OCI-LY7 (cell line): ENCODE measurements at regions not wholly inside any gene's neighbourhood (a gene's known extent, or its start where the extent isn't known, plus 50 kb on each side); places are given as distances from the start of the nearest gene placed in this dataset.

Experiments used
- BruUV-seq: library from RNA; stranded (reverse); fragments of 400-500 nt; replicated peaks from 2 replicates; lab custom pipeline; 2021; lab: Mats Ljungman, UMichigan
- CTCF ChIA-PET: fragments of 300-600 bp; sonication (Branson Sonifier 250); formaldehyde crosslinking; loops from one replicate; lab custom pipeline; 2022; ENCODE audit warnings: antibody characterized with exemption; ENCODE audit not compliant: unreplicated experiment; lab: Charles Lee
- POLR2A ChIA-PET: fragments of 300-600 bp; sonication (Branson Sonifier 250); formaldehyde crosslinking; loops from one replicate; lab custom pipeline; 2022; ENCODE audit warnings: antibody characterized with exemption; lab: Charles Lee
- DNase-seq: peaks from one replicate; pipeline ENCODE4 v3.0.0-alpha.2; 2015; ENCODE audit warnings: low spot score
- H2AFZ ChIP-seq: fragments of 200-600 bp; sonication (generic), shearing (Covaris generic); 2 replicates; pipeline ENCODE4 v1.6.1; 2014; ENCODE audit warnings: mild to moderate bottlenecking, antibody characterized with exemption, low read length, moderate library complexity
- H3K27ac ChIP-seq: fragments of 200-600 bp; sonication (generic); 2 replicates; pipeline ENCODE4 v1.5.1; 2014; ENCODE audit warnings: mixed run types, low read depth, mild to moderate bottlenecking, moderate library complexity, low read length, inconsistent platforms; ENCODE audit not compliant: poor library complexity, severe bottlenecking
- H3K36me3 ChIP-seq: fragments of 200-600 bp; sonication (generic); 2 replicates; pipeline ENCODE4 v1.6.1; 2014; ENCODE audit warnings: mild to moderate bottlenecking, antibody characterized with exemption, low read length, moderate library complexity, mixed read lengths; ENCODE audit not compliant: insufficient read depth
- H3K4me1 ChIP-seq: fragments of 200-600 bp; sonication (generic); 2 replicates; pipeline ENCODE4 v1.5.1; 2014; ENCODE audit warnings: mild to moderate bottlenecking, low read length; ENCODE audit not compliant: insufficient read depth, poor library complexity, severe bottlenecking
- H3K4me2 ChIP-seq: fragments of 200-600 bp; sonication (generic); 2 replicates; pipeline ENCODE4 v1.6.1; 2014; ENCODE audit warnings: mild to moderate bottlenecking, low read length
- H3K4me3 ChIP-seq: fragments of 200-600 bp; sonication (generic); 2 replicates; pipeline ENCODE4 v1.5.1; 2014; ENCODE audit warnings: mild to moderate bottlenecking, low read depth, low read length; ENCODE audit not compliant: poor library complexity, severe bottlenecking
- H3K79me2 ChIP-seq: fragments of 200-600 bp; sonication (generic); 2 replicates; pipeline ENCODE4 v1.6.1; 2016; ENCODE audit warnings: low read depth, mild to moderate bottlenecking, low read length, moderate library complexity, mixed read lengths; ENCODE audit not compliant: insufficient read depth
- H3K9me2 ChIP-seq: fragments of 200-600 bp; sonication (generic); 2 replicates; pipeline ENCODE4 v1.6.1; 2016; ENCODE audit warnings: mild to moderate bottlenecking, low read length, mixed read lengths; ENCODE audit not compliant: insufficient read depth
- H3K9me3 ChIP-seq: fragments of 200-600 bp; sonication (generic); 2 replicates; pipeline ENCODE4 v1.6.1; 2014; ENCODE audit warnings: mild to moderate bottlenecking, mixed run types, low read length, mixed read lengths
- H4K20me1 ChIP-seq: fragments of 200-600 bp; sonication (generic); 2 replicates; pipeline ENCODE4 v1.6.1; 2014; ENCODE audit warnings: mild to moderate bottlenecking, antibody characterized with exemption, low read length, moderate library complexity, mixed read lengths; ENCODE audit not compliant: insufficient read depth
- EZH2phosphoT487 ChIP-seq: fragments of 200-600 bp; sonication (generic); IDR thresholded peaks from 2 replicates; pipeline ENCODE4 v1.6.1; 2018; ENCODE audit warnings: low read depth, borderline replicate concordance, mild to moderate bottlenecking, mixed run types, antibody characterized with exemption, low read length, moderate library complexity, mixed read lengths
- intact Hi-C: fragments of 100-400 bp; cut with micrococcal nuclease; formaldehyde crosslinking; loops from one replicate; pipeline ENCODE4 v1.10.0; 2022; ENCODE audit not compliant: unreplicated experiment
- TF ChIP-seq, protein P1 (sequence below): fragments of 200-600 bp; sonication (generic); conservative IDR thresholded peaks from 2 replicates; pipeline ENCODE4 v1.5.1; 2014; ENCODE audit warnings: mild to moderate bottlenecking, antibody characterized with exemption, low read length, moderate library complexity, mixed read lengths

GRCh38 chr2:8198766-8199382 is 483.0 kb upstream of the ID2 start:
- Histone ChIP-seq H3K9me3 (peaks cover 7% of the 10 kb centered on the region; the same call in 1 of the 2 replicates), H2AFZ (no peak overlapping the region), H3K9me2 (no peaks in the 10 kb centered on the region), H3K36me3 (no peaks in the 10 kb centered on the region; the same call in 1 of the 2 replicates), H4K20me1 (no peaks in the 10 kb centered on the region), H3K4me1 (peaks cover 13% of the 10 kb centered on the region), H3K79me2 (no peaks in the 10 kb centered on the region), H3K4me2 (no peak overlapping the region), H3K4me3 (no peak overlapping the region), H3K27ac (no peak overlapping the region)
- TF ChIP-seq EZH2phosphoT487, result no peak
- TF ChIP-seq, protein P1, sequence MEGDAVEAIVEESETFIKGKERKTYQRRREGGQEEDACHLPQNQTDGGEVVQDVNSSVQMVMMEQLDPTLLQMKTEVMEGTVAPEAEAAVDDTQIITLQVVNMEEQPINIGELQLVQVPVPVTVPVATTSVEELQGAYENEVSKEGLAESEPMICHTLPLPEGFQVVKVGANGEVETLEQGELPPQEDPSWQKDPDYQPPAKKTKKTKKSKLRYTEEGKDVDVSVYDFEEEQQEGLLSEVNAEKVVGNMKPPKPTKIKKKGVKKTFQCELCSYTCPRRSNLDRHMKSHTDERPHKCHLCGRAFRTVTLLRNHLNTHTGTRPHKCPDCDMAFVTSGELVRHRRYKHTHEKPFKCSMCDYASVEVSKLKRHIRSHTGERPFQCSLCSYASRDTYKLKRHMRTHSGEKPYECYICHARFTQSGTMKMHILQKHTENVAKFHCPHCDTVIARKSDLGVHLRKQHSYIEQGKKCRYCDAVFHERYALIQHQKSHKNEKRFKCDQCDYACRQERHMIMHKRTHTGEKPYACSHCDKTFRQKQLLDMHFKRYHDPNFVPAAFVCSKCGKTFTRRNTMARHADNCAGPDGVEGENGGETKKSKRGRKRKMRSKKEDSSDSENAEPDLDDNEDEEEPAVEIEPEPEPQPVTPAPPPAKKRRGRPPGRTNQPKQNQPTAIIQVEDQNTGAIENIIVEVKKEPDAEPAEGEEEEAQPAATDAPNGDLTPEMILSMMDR, result no peak
- intact Hi-C loops, result no loop called here
- ChIA-PET CTCF (no interaction called here), POLR2A (no interaction called here)
- DNase-seq, result no peak
- no TSS peak for BruUV-seq

- Histone ChIP-seq H3K4me2 (peak overlapping the region; percentile 2; the same call in 1 of the 2 replicates), H2AFZ (peak overlapping the region; percentile 64; the same call in 1 of the 2 replicates), H3K9me2 (no peaks in the 10 kb centered on the region), H3K4me1 (peaks cover 10% of the 10 kb centered on the region), H3K4me3 (no peak overlapping the region), H4K20me1 (no peaks in the 10 kb centered on the region), H3K36me3 (no peaks in the 10 kb centered on the region; the same call in 1 of the 2 replicates), H3K9me3 (peaks cover 18% of the 10 kb centered on the region; the same call in 1 of the 2 replicates), H3K79me2 (no peaks in the 10 kb centered on the region), H3K27ac (no peak overlapping the region)
- ChIA-PET CTCF (no interaction called here), POLR2A (interaction anchor here (0.9 kb wide), 1 partner anchor 390 kb away, joined by 4 read pairs; no protein-coding TSS in a partner anchor)
- DNase-seq, result peak; percentile 50
- no TSS peak for BruUV-seq
- TF ChIP-seq, protein P1, result no peak
- no peak for TF ChIP-seq EZH2phosphoT487
- intact Hi-C loops, result no loop called here
These were observed 479.7 kb upstream of the ID2 start for GRCh38 chr2:8202132-8202531.

DNA sequence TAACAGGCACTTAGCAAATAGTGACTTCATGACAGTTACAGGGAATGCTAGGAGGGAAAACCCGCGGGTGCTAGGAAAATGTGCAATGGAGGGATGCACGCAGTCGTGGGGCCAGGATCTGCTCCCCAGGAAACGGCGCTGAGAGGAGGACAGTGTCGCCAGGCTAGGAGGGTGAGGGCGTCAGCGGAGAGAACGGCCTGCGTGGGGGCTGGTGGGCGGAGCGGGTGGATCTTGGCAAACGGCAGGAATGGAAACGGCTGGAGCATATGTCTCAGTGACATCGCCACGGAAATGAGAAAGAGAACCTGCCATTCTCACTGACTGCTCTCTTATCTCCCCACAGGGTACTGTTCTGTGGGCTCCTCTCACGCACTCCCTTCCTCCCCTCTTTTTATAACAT is 478.5 kb upstream of the ID2 start:
- no peak overlapping the region for H2AFZ ChIP-seq
- peaks cover 10% of the 10 kb centered on the region for H3K4me1 ChIP-seq
- no peaks in the 10 kb centered on the region for H3K79me2 ChIP-seq
- intact Hi-C loops, result no loop called here
- TF ChIP-seq, protein P1, result no peak
- TF ChIP-seq EZH2phosphoT487, result no peak
- no peaks in the 10 kb centered on the region for H4K20me1 ChIP-seq
- peaks cover under 1% of the 10 kb centered on the region; the same call in 1 of the 2 replicates for H3K36me3 ChIP-seq
- POLR2A ChIA-PET, result no interaction called here
- no peak for DNase-seq
- no TSS peak for BruUV-seq
- no peak overlapping the region for H3K4me3 ChIP-seq
- no peaks in the 10 kb centered on the region for H3K9me2 ChIP-seq
- H3K4me2 ChIP-seq, result no peak overlapping the region
- H3K9me3 ChIP-seq, result peaks cover 27% of the 10 kb centered on the region
- no peak overlapping the region for H3K27ac ChIP-seq
- CTCF ChIA-PET, result no interaction called here
